Kidney tubule cell (primary cell): ENCODE measurements at regions not wholly inside any gene's neighbourhood (a gene's known extent, or its start where the extent isn't known, plus 50 kb on each side); places are given as distances from the start of the nearest gene placed in this dataset.

Source experiments
- DNase-seq: peaks from one replicate; pipeline ENCODE4 v3.0.0-alpha.2; 2018; ENCODE audit warnings: low spot score

- no peak for DNase-seq
These were observed 378.3 kb upstream of the SALL3 start for GRCh38 chr18:78601349-78601748.

DNA sequence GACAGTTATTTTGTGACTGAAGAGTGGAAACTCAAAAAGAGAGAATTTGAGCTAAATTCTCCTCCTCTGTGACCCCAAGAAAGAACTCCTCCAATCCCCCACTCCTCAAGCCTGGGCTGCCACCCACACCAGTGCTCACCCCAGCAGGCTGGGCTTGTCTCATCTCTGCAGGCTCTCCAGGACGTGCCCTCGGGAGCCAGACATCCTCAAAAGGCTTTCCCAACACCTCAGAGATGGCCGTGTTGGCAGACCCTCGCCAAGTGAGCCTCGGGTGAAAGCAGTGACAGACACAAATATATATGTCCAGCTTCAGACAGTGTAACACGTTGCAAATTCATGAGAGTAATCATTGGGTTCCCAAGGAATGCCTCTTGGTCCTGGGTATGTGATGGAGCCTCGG is 377.7 kb upstream of the SALL3 start:
- DNase-seq, result no peak

GRCh38 chr18:78602430-78602829 is 377.2 kb upstream of the SALL3 start:
- DNase-seq, result no peak

GRCh38 chr18:78603102-78603983 is 376.3 kb upstream of the SALL3 start:
- DNase-seq, result no peak

DNA sequence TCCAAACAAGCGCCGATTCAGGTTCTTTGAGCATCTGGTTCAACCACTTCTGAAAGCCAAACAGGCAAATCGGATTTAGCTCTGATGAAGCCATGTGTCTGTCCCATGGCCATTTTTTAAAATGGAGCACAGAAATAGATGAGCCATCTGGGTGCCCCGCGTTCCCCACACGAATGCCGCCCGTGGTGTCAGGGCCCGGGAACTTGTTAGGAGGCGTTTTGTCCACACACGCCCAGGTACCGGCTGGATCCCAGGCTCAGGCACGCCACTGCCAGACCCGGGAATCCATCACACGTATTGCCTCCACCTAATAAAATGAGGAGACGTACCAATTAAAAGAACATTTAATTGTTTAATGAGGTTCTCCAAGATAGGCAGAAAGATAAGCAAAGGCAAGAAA is 374.4 kb upstream of the SALL3 start:
- DNase-seq, result no peak

GRCh38 chr18:78607221-78607620 is 372.4 kb upstream of the SALL3 start:
- peak; percentile 1 for DNase-seq

GRCh38 chr18:78607784-78608183 is 371.8 kb upstream of the SALL3 start:
- no peak for DNase-seq

DNA sequence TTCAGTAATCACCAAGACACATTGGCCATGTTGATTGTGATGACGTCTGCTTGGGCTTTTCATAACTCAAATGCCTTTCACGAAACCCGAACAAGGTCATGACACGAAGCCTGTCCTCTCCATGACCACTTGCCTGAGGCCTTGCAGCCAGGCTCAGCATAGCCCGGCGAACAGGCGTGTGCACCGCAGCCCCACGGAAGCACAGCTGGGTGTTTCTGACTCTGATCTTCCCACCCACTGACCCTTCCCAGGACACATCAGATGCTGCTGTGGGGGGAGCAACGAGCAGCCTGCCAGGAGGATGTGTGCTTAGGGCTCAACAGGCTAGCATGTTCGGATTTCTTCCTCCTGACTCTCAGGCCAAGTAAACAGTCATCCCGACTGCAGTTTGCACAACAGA is 369.4 kb upstream of the SALL3 start:
- DNase-seq, result no peak

DNA sequence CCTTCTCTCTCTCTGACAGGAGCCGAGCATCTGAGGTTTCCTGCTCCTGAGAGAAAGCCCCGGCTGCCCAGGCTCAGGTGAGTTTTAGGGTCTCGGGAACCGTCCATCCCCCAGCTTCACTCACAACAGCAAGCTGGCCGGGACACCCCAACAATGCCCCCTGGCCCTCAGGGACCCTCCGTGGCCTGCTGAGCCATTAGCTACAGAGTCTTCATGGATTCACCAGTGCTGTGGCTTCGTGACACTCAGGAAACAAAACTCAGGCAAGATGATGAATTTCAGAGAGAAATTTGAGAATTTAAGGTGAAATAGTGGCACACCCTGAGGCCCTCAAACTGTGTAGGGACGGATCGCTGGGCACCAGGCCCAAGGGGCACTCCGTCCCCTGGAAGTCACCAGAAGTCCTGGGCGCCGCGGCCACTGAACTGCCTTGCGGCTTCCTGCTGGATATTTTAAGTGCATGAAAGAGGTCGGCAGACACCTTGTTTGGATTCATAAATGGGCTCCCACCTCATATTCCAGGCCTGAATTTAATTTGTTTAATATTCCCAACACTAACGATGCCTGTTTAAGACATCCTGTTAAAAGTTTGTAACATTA is 368.3 kb upstream of the SALL3 start:
- DNase-seq, result no peak

- DNase-seq, result no peak
These were observed 367.7 kb upstream of the SALL3 start for GRCh38 chr18:78611869-78612268.

DNA sequence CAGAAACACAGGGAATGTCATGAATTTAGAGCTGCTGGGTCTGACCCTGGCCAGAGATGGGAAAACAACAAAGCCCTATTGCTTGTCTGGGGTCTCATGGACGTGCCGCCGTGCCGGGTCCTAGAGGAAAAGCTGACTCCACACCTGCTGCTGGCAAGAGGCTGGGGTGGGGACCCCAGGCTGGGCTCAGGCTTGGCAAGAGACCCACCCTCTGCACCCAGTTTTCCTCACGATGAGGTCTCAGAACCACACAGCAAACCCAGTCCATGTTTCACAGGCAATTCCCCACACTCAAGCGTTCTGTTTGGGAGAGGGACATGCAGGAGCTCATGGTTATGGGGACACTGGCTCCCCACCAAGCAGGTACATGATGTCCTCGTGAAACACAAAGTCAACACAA is 367.3 kb upstream of the SALL3 start:
- no peak for DNase-seq

DNA sequence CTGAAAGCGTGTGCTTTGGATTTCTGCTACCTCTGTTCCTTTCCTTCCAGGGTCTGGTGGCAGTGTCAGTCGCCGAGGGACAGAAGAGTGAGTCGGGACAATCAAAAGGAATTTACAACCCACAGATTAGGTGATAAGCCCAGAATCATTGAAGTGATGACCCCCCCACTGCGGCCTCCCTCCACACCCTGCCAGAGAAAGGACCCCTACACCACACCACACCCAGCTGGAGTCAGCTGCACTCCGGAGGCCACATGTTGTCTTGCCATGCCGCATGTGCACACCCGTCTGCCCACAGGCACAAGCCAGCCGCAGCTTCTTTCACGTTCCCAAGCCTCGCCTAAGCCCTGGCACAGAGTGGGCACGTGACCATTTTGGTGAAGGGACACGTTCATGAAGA is 366.8 kb upstream of the SALL3 start:
- DNase-seq, result no peak

- no peak for DNase-seq
These were observed 360.9 kb upstream of the SALL3 start for GRCh38 chr18:78618726-78619125.

GRCh38 chr18:78619854-78620253 is 359.8 kb upstream of the SALL3 start:
- no peak for DNase-seq

- no peak for DNase-seq
These were observed 359.3 kb upstream of the SALL3 start for GRCh38 chr18:78620326-78620725.

- no peak for DNase-seq
These were observed 358.4 kb upstream of the SALL3 start for GRCh38 chr18:78621141-78621755.

- no peak for DNase-seq
These were observed 357.2 kb upstream of the SALL3 start for GRCh38 chr18:78622251-78622906.

DNA sequence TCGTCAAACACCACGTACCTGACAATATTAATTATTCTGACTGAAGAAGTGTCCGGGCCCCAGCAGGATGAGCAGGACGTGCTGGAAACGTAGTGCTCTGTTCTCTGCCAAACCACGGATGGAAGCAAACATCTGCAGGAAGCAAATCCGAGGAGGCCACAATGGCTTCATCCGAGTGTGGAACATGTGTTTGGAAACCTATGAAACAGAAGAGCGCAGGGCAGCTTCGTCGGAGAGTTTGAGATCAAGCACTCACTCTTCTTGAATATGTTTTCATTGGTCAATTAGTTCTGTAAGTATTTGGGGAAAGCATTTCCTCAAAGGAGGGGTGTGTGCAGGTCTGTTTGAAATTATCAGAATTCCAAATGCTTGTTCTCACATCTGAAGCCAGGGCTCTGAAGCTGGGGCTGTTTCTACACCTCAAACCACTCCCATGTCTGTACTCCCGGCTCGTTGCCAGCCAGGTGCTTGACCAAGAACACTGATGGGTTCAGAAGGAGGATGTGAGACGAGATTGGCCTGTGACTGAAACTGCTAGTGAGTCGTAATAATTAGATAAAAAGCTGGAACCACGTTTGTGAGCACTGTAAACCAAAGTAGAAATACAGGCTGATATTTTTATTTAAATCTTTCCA is 356.6 kb upstream of the SALL3 start:
- DNase-seq, result no peak

GRCh38 chr18:78624646-78625279 is 354.9 kb upstream of the SALL3 start:
- no peak for DNase-seq

- no peak for DNase-seq
These were observed 353.8 kb upstream of the SALL3 start for GRCh38 chr18:78625847-78626246.

- no peak for DNase-seq
These were observed 351.9 kb upstream of the SALL3 start for GRCh38 chr18:78627551-78628346.
